ENCODE measurements at regions not wholly inside any gene's neighbourhood (a gene's known extent, or its start where the extent isn't known, plus 50 kb on each side); places are given as distances from the start of the nearest gene placed in this dataset.

GRCh38 chr2:88283886-88284592, 113.9 kb downstream of the THNSL2 start:
- no peak for DNase-seq

DNA sequence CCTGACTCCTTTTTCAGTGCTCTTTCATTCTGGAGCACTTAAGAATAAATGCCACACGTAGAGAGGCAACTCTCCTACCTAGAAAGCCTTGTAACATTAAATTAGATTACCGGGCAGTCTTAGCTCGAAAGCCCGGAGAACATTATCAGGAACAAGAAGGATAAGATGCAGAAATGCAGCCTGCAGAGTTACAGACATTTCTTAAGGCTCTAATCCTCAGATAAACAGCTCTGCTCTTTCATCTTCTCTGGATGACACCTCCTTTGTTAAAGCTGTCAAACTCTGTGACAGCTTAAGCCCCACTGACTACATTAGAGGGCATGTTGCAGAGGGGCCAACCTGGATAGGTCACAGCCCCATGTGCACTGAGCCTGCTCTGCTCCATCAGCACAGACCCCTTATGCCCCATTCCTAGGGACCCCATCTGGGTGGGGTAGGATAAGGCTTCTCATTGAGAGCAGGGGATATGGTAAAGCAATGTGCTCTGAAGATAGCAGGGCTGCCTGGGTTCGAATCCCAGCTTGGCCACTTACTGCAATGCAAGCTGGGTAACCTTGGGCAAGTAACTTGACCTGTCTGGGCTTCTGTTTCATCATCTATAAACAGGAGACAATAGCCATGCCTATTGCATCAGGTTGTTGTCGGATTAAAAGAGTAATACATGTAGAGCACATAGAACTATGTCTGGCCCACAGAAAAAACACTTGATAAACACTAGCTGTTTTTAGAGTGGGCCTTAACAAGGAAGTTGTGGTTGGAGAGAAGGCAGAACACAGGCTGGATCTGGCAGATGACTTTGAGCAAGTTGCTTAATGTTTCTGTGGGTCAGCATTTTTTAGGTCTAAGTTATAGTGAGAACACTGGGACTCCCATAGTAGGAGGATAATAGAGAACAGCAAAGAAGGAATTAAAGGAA, 111.4 kb downstream of the THNSL2 start:
- DNase-seq = no peak

DNA sequence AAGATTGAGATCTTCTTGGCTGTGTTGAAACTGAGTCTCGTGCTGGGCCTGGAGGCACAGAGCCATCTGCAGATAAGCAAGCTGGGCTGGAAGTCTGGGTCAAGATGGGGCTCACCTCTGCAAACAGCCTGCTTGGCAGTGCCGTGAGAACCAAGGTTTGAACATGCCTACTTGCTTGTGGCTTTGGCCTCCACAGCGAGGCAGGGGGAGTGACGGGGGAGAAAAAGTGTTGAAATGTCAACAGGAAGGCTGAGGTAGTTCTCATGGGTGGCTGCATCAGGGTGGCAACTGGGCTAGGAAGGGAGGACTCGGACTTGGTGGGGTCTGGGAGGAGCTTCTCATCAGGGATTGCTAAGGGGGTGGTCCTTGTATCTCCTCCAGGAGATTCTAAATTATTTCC, 99.7 kb downstream of the THNSL2 start:
- no peak for DNase-seq

DNA sequence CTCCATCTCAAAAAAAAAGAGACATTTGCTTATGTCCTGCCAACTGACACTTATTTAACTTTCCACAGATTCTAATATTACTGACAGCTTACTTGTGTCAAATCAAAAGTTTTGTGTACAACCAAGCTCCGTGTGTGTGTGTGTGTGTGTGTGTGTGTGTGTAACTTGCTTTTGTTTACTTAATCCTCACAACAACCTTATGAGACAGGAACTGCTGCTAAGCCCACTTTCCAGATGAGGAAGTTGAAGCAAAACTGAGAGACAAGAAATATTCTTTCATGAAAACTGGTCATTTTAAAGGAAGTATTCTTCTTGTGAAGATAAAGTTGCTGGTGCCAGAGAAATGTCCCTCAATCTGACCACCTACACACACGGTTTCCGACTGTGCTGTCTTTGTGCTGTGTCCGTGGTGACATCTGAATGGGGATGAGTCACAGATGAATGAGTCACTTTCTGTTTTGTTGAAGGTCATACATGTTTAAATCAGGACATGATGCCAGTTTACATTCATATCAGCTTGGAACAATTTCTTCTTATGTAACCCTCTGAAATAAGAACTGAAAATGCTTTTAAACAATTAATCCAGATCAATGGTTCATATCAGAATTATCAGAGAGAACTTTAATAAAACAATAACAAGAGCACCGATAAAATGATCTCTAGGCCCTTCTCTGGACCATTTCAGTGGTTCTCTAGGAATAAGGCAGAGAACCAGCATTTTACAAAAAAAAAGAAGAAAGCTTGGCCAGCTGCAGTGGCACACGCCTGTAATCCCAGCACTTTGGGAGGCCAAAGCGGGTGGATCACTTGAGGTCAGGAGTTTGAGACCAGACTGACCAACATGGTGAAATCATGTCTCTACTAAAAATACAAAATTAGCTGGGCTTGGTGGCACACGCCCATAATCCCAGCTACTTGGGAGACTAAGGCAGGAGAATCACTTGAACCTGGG, 95.5 kb downstream of the THNSL2 start:
- DNase-seq = no peak

GRCh38 chr2:88263861-88264260, 93.7 kb downstream of the THNSL2 start:
- no peak for DNase-seq

DNA sequence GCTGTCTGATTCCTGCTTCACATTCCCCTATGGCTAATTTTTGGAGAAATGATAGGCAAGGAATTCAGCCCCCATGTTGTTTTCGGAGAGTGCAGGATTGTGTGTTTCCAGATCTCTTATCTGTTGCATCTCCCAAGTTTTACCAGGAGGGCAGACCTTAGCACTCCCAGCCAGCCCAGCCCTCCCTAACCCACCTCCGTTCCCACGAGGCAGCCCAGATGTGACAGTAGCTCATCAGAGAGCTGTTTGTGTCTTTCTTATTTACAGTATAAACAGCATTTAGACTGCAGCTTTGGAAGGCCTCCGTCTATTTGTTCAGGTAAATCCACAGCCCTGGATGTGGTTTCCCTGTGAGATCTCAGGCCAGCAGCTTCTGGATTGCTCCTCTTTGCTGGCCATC, 91.6 kb downstream of the THNSL2 start:
- no peak for DNase-seq

- no peak for DNase-seq
Observed at GRCh38 chr2:88258208-88258607, 88.1 kb downstream of the THNSL2 start.

- DNase-seq = no peak
Observed at GRCh38 chr2:88254437-88255091, 84.4 kb downstream of the THNSL2 start.

GRCh38 chr2:88253997-88254396, 83.9 kb downstream of the THNSL2 start:
- no peak for DNase-seq

GRCh38 chr2:88253375-88253774, 83.2 kb downstream of the THNSL2 start:
- DNase-seq = no peak

DNA sequence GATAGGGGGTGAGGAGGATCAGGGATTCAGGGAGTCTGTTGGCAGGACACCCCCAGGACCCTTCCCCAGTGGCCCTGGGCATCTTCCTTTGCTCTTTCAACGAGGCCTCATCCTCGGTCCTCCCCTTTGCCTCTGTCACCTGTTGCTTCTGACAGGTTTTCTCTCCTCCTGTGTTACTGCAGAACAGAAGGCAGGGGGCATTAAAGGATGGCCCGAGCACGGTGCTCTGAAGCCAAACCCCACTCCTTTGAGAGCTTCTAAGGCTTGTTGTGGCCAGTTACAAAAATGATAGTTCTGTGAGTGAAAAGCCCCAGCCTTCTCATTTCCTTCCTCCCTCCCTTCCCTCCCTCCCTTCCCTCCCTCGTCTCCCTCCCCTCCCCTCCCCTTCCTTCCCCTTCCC, 82.5 kb downstream of the THNSL2 start:
- no peak for DNase-seq

- no peak for DNase-seq
Observed at GRCh38 chr2:88252111-88252510, 82.0 kb downstream of the THNSL2 start.

- no peak for DNase-seq
Observed at GRCh38 chr2:88250404-88250803, 80.3 kb downstream of the THNSL2 start.

- DNase-seq = no peak
Observed at GRCh38 chr2:88248280-88248828, 78.2 kb downstream of the THNSL2 start.

- DNase-seq = no peak
Observed at GRCh38 chr2:88247531-88247930, 77.4 kb downstream of the THNSL2 start.

DNA sequence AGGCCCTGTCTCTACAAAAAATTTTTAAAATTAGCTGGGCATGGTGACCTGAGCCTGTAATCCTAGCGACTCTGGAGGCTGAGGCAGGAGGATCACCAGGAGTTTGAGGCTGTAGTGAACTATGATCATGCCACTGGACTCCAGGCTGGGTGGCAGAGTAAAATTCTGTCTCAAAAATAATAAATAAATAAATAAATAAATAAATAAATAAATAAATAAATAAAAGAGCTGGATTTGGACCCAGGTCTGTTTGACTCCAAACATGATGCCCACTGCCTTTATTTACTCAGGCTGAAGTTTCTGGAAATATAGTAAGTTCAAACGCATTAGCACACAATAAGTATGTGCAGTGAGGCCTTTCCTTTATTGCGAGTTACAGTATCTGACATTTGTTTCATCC, 75.0 kb downstream of the THNSL2 start:
- no peak for DNase-seq

DNA sequence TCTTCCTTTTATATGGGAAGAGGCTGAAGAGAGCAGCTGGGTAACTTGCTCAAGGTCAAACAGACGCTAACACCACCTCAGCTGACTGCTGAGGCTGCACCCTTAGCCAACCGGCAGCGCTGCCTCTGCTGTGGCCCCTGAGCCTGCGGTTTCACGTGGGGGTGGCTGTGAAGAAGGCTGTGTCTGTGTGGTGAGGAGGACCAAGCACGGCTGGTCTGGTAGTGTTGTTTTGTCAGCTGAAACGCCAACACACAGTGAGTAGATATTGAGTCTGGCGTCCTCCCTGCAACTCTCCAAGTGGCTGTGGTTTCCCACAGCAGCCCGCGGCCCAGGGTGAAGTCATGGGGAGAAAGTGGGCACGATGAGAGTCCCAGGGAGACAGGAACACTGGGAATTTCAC, 69.6 kb downstream of the THNSL2 start:
- no peak for DNase-seq

- no peak for DNase-seq
Observed at GRCh38 chr2:88236666-88237065, 66.5 kb downstream of the THNSL2 start.
